HG03575 (cell line): ENCODE measurements at regions not wholly inside any gene's neighbourhood (a gene's known extent, or its start where the extent isn't known, plus 50 kb on each side); places are given as distances from the start of the nearest gene placed in this dataset.

ENCODE experiments used
- ATAC-seq: cut with Tn5 transposase; IDR thresholded peaks from one replicate; pipeline ENCODE4 v1.9.1; 2021; ENCODE audit not compliant: unreplicated experiment, insufficient number of reproducible peaks, low FRiP score; ENCODE audit errors: extremely low read depth

- ATAC-seq, result no peak
Measured at GRCh38 chr11:27217948-27218420, 145.0 kb downstream of the CCDC34 start.

GRCh38 chr11:27217496-27217895 is 145.5 kb downstream of the CCDC34 start:
- ATAC-seq, result no peak

- no peak for ATAC-seq
Measured at GRCh38 chr11:27216270-27217149, 146.5 kb downstream of the CCDC34 start.

GRCh38 chr11:27215471-27216269 is 147.3 kb downstream of the CCDC34 start:
- no peak for ATAC-seq

- ATAC-seq, result no peak
Measured at GRCh38 chr11:27214713-27215112, 148.3 kb downstream of the CCDC34 start.

- no peak for ATAC-seq
Measured at GRCh38 chr11:27213232-27213660, 149.8 kb downstream of the CCDC34 start.

- ATAC-seq, result no peak
Measured at GRCh38 chr11:27212248-27212780, 150.7 kb downstream of the CCDC34 start.

- ATAC-seq, result no peak
Measured at GRCh38 chr11:27211370-27212127, 151.5 kb downstream of the CCDC34 start.

- ATAC-seq, result no peak
Measured at GRCh38 chr11:27210531-27210930, 152.5 kb downstream of the CCDC34 start.

- peak; percentile 62 for ATAC-seq
Measured at GRCh38 chr11:27209562-27210005, 153.4 kb downstream of the CCDC34 start.

GRCh38 chr11:27208846-27209245 is 154.2 kb downstream of the CCDC34 start:
- ATAC-seq, result no peak

GRCh38 chr11:27207025-27207650 is 155.9 kb downstream of the CCDC34 start:
- no peak for ATAC-seq

- no peak for ATAC-seq
Measured at GRCh38 chr11:27205779-27206570, 157.0 kb downstream of the CCDC34 start.

GRCh38 chr11:27205250-27205649 is 157.8 kb downstream of the CCDC34 start:
- no peak for ATAC-seq

- ATAC-seq, result no peak
Measured at GRCh38 chr11:27204529-27204928, 158.5 kb downstream of the CCDC34 start.

GRCh38 chr11:27203077-27203647 is 159.9 kb downstream of the CCDC34 start:
- ATAC-seq, result no peak

GRCh38 chr11:27201454-27202302 is 161.1 kb downstream of the BBOX1 start:
- ATAC-seq, result no peak
